HG03520 (cell line): ENCODE measurements at regions not wholly inside any gene's neighbourhood (a gene's known extent, or its start where the extent isn't known, plus 50 kb on each side); places are given as distances from the start of the nearest gene placed in this dataset.
"Not testable (repeated sequence)": the region's sequence is repeated elsewhere in the genome, so short reads cannot be mapped to it uniquely, and the experiment has no call there.

Source experiments
- ATAC-seq: cut with Tn5 transposase; IDR thresholded peaks from one replicate; pipeline ENCODE4 v1.9.1; 2021; ENCODE audit warnings: mild to moderate bottlenecking, moderate library complexity; ENCODE audit not compliant: unreplicated experiment

- no peak for ATAC-seq
These were observed 280.7 kb upstream of the TLE3 start for GRCh38 chr15:70378126-70379031.

DNA sequence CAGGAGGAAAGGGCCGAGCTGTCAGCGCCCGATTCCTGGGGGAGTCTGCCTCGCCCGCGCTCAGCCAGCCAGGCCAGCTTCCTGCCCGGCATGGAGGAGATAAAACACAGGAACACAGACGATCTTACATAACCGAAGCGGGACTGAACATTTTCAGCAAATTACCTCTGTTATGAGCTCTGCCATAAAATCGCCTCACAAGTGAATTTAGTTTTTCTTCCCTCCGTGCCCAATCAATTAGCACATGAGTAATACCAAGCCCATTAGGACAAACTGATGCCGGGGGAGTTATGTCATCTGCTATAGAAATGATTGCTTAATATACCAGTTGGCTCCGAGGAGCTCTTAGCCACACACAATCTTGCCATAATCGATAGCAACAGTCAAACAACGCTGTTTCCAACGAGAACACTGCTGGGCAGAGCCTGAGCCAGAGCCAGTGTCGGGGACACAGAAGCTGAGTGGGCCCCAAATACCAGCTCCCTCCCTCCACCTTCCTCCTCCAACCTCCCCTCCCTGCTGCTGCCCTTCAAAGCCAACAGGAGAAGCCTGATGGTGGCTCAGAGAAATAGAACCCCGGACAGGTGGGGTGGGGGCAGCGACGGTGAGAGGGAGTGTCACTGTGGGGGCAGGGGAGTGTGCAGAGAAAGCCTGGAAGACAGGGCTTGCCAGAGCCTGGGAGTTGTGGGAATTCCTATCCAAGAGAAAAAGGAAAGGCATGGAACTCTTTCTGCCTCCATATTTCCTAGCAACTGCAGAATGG is 279.4 kb upstream of the TLE3 start:
- no peak for ATAC-seq

- no peak for ATAC-seq
These were observed 278.6 kb upstream of the TLE3 start for GRCh38 chr15:70376031-70376928.

GRCh38 chr15:70375586-70375985 is 277.9 kb upstream of the TLE3 start:
- no peak for ATAC-seq

DNA sequence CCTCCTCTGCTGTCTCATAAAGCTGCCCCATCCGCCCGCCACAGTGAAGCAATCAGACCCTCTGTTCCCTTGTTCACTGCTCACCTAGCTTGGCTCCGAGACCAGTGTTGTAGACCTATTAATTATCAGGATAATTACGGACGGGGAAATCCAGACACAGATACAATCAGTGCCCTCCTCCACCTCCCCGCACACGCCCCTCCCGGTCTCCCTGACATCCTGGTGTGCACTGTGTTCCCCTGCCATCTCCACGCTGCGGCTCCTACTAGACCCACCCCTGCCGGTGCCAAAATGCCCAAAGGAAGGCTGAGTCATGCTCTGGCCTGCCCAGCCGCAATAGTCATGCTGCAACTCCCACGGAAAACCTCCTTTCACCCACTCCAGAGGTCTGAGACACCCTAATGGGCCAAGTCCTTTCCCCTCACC is 277.3 kb upstream of the TLE3 start:
- no peak for ATAC-seq

GRCh38 chr15:70374096-70374495 is 276.4 kb upstream of the TLE3 start:
- no peak for ATAC-seq

DNA sequence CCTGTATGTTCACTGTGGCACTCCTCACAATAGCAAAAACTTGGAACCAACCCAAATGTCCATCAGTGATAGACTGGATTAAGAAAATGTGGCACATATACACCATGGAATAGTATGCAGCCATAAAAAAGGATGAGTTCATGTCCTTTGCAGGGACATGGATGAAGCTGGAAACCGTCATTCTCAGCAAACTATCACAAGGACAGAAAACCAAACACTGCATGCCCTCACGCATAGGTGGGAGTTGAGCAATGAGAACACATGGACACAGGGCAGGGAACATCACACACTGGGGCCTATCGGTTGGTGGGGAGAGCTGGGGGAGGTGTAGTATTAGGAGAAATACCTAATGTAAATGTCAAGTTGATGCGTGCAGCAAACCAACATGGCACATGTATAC is 275.7 kb upstream of the TLE3 start:
- ATAC-seq, result not testable (repeated sequence)

- ATAC-seq, result not testable (repeated sequence)
These were observed 270.4 kb upstream of the TLE3 start for GRCh38 chr15:70367913-70368705.

DNA sequence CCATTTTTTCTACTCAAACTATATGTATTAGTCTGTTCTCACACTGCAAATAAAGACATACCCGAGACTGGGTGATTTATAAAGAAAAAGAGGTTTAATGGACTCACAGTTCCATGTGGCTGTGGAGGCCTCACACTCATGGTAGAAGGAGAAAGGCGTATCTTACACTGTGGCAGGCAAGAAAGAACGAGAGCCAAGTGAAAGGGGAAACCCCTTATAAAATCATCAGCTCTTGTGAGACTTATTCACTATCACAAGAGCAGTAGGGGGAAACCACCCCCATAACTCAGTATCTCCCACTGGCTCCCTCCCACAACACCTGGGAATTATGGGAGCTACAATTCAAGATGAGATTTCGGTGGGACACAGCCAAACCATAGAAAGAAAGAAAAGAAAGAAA is 266.3 kb upstream of the TLE3 start:
- not testable (repeated sequence) for ATAC-seq

DNA sequence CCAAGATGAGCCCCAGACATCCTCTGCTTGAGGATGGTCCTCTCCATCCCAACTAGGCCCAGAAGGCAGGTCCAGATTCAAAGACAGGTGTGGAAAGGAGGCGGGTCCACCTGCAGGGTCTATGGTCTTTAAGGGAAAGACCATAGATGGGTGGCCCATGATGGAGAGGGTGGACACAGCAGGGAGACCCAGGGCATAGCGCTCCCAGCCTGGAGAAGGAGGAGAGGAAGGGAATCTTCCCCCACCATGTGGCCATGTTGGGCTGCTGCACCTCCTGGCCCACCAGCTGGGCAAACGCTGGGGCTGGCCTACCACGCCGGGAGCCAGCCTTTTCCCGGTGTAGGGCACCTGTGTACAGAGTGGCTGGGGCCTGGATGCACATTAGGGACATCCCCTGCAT is 265.2 kb upstream of the TLE3 start:
- ATAC-seq, result no peak

GRCh38 chr15:70362350-70362749 is 264.6 kb upstream of the TLE3 start:
- no peak for ATAC-seq

GRCh38 chr15:70361891-70362290 is 264.2 kb upstream of the TLE3 start:
- no peak for ATAC-seq

DNA sequence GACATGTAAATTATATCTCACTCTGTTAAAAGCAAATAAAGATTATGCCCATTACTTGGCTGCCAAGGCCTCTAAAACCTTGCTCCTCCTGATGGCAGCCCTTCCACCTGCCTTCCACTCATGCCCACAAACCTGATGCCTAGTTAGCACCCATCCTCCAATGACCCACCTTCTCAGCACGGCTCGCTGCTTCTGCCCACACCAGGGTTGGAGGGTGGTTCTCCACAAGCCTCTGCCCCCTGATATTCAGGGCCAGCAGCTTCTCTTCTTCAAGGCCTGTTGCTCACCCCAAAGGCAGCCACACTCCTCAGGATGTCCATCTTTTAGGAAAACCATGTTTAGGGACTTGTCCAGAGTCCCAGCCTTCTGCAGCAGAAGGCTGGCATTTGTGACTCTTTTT is 263.4 kb upstream of the TLE3 start:
- no peak for ATAC-seq

- ATAC-seq, result no peak
These were observed 261.3 kb upstream of the TLE3 start for GRCh38 chr15:70358871-70359647.

- ATAC-seq, result no peak
These were observed 260.5 kb upstream of the TLE3 start for GRCh38 chr15:70358011-70358819.

DNA sequence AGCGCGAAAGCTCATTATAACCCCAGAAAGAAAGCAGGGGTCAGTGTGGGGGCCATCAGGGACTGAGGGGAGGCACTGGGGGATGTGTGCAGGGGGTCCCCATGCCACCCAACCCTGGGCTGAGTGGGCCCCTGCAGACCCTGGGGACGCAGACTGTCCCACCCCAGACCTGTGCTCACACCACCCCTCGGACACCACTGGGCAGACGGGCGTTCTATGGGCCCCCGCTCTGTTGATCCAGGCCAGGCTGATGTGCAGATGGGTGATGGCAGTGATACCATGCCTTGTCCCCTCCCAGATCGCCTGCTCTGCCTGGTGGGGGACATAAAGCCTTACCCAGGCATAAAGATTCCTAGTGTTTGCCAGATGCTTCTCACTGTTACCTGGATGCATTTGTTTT is 259.7 kb upstream of the TLE3 start:
- ATAC-seq, result no peak

DNA sequence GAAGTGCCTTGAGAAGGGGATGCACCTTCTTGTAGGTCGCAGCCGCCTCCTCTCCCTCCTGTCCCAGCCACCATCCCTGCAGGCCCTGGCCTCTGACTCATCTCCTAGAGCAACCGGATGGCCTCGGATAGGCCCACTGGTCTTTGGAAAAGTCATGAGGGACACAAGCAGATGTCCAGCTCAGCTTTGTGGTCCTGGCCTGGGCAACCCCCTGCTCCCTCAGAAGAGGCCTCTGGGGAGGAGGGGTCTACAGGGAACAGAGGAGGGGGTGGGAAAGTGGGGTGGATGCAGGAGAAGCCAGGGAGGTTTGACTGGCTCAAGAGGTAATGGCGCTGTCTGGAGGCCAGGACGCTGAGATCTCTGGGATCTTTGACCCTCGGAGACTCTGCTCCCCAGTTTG is 259.2 kb upstream of the TLE3 start:
- ATAC-seq, result no peak

- ATAC-seq, result no peak
These were observed 258.5 kb upstream of the TLE3 start for GRCh38 chr15:70356062-70356860.
